NCI-H1105 (cell line): ENCODE measurements at regions not wholly inside any gene's neighbourhood (a gene's known extent, or its start where the extent isn't known, plus 50 kb on each side); places are given as distances from the start of the nearest gene placed in this dataset.

Source experiments
- DNase-seq: peaks from one replicate; lab custom pipeline; 2025; lab: John Stamatoyannopoulos, UW

- DNase-seq: no peak
These were observed 455.3 kb upstream of the USP24 start for GRCh38 chr1:55670331-55671082.

DNA sequence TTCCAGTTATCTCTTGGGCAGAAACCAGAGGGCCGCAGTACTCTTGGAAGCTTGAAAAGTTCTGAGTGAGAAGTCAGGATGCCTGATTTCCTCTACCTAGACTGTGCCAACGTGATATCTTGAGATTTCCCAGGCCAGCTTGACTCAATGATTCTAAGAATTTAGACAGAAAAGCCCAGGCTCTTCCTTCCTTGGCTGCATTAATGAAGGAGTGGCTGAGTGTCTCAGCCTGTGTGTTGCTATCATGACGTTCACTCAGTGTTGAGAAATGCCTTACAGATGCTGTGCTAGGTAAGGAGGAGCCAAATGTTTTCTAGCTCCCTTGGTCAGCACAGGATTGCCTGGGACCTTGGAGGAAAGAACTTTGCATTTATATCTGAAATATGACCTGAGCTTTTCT lies 454.1 kb upstream of the USP24 start:
- DNase-seq: no peak

DNA sequence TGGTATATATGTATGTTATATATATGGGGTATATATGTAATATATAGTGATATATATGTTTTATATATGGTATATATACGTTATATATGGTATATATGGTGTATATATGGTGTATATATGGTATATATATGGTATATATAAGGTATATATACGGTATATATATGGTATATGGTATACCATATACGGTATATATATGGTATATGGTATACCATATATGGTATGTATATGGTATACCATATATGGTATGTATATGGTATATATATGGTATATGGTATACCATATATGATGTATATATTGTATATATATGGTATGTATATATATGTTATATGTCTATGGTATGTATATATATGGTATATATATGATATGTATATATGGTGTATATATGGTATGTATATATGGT lies 447.7 kb upstream of the USP24 start:
- no peak for DNase-seq

DNA sequence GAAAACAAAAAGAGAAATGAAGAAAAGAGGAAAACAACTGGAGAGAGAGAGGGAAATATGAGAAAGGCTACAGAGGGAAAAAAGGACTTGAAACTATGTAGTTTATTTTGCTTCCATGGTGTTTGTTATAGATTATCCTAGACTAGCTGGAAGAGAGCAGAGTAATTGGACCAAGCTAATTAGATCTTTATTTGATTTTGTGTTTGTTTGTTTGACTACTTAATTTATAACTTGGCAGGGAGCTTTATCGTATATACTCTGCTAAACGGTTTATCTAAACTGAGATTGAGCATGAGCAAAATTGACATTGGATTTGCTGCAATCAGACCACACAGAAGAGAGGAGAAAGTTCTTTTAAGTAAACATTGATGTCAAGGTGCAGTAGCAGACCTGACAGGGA lies 443.8 kb upstream of the USP24 start:
- DNase-seq: no peak

DNA sequence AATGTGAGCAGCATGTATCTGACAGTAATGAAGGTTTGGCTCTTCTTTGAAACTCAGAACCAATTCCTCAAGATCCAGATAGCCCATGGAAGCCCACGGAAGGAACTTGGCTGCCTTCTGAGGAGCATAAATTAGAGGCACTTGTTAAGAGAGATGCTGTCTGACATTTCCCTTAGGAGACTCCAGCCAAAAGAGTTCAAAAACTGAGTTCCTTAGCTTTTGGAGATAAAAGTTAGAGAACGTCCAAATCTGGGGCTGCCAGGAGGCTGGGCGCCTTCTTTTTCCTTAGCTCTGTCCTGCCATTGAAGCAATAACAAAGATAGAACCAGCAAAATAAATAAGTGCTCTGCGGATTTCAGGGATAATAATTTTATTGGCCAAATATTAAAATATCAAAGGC lies 439.6 kb upstream of the USP24 start:
- DNase-seq: no peak

- DNase-seq: no peak
These were observed 439.0 kb upstream of the USP24 start for GRCh38 chr1:55654171-55654570.

DNA sequence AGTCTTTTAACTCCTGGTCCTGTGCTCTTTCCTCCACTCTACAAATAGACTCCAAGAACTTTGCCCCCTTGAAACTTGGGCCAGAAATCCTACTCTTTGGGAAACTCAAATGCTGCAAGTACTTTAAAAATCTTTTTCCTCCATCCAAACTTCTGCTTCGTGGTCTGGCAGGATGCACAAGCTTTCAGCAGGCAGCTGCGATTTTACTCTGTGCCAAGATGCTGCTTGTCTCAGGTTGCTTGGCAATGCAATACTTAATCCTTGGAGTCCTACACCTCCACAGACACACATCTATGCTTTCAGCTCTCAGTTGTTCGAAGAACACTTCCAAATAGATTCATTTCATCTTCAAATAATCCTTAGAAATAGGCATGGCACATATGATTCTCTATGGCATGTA lies 435.3 kb upstream of the USP24 start:
- no peak for DNase-seq

- DNase-seq: no peak
These were observed 431.0 kb upstream of the USP24 start for GRCh38 chr1:55646181-55646580.

GRCh38 chr1:55645270-55645669 lies 430.1 kb upstream of the USP24 start:
- DNase-seq: no peak

DNA sequence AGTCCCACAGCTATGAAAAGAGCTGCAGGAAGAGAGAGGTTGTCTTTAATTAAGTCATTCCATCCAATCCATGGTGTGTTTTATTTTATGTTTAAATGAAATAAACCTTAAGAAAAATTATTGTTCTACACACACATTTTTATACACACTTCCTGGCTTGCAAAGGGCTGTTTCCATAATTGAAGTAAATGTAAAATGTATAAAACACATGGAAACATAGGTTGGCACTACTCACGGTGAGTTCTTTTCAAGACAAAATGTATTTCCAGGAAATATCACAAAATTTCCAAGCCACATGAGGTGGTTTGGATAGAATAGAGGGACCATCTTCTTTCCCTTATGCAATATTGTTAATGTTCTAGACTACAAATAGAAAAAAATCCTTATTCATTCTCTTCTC lies 426.8 kb upstream of the USP24 start:
- DNase-seq: no peak

- peak; percentile 47 for DNase-seq
These were observed 425.7 kb upstream of the USP24 start for GRCh38 chr1:55640708-55641473.

- DNase-seq: no peak
These were observed 424.4 kb upstream of the USP24 start for GRCh38 chr1:55639526-55639925.

DNA sequence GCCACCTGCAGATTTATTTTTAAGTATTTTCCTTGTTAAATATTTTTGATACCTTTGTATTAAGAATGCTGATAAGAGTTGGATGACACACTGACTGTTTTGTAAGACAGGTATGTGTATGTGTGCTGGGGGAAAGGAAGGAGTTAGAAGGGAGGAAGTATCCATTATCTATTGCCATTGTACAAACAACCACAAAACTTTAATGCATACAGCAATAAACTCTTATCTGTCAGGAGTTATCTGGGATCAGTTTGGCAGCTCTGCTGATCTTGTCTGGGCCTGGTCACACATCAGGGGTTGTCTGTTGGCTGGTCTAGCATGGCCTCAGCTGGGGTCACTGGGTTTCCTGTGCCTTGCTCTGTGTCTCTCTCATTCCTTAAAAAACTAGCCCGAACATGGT lies 423.9 kb upstream of the USP24 start:
- no peak for DNase-seq

- no peak for DNase-seq
These were observed 421.5 kb upstream of the USP24 start for GRCh38 chr1:55636696-55637095.

DNA sequence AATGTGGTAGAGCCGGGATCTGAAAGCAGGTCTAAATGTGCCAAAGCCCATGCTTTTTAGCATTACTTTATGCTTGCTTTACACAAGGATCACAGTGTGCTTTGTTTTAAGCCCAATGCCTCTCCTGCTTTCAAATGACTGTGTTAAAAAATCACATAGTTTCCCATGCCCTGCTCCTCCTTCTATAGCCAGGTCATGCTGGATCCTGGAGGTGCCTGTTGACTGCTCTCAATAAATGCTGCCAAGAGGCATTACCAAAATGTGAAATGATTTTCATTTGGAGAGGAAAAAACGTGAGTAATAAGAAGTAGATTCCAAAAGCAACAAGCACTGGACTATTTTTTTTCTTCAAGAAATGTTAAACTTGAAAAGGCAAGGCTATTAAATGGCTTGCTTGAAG lies 420.7 kb upstream of the USP24 start:
- DNase-seq: no peak

GRCh38 chr1:55634516-55634915 lies 419.4 kb upstream of the USP24 start:
- no peak for DNase-seq

DNA sequence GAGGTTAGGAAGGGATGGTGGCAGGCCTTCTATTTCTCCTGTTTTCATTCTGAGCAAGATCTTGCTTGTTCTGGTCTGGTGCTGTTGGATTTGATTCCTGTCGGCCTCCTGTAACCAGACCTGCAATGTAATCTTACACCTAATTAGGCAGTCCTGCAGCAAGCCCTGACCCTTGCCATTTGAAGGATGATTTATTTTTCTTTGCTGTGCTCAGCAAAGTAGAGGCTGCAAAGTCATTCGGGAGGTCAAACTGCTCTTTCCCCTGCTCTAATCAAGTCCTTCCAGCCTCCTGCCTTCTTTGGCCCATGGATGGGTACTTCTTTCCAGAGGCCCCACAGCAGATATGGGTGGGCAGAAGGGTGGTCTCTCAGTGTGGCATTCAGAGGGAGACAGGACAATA lies 417.7 kb upstream of the USP24 start:
- no peak for DNase-seq

GRCh38 chr1:55632058-55632457 lies 416.9 kb upstream of the USP24 start:
- DNase-seq: no peak

DNA sequence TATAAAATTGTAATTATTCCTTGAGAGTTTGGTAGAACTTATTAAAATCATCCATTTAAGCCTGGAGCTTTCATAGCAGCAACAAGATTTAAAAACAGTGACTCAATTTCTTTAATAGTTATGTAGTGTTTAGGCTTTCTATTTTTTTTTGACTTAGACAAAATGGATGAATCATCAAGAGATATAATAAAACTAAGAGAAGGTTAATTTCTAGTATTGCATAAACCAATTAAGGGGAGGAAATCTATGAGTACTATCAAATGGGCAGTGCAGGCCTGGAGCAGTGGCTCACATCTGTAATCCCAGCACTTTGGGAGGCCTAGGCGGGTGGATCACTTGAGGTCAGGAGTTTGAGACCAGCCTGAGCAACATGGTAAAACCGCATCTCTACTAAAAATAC lies 416.3 kb upstream of the USP24 start:
- no peak for DNase-seq

- no peak for DNase-seq
These were observed 411.2 kb upstream of the USP24 start for GRCh38 chr1:55626326-55626725.

DNA sequence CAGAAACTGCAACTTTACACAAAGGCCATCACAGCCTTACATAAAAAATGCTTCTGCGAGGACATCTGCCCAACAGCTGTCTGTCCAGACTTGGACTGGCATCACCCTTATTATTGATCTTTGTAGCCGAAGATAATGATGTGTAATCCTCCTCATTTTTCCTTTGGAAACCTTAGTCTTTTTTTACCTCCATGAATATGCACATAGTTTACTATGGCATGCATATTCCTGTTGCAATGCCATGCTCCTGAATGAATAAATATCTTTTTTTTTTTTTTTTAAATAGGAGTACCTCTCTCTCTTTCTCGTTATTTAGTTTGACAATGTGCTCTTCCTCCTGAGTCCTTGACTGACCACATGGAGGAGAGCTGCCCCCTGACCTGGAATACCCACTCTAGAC lies 409.6 kb upstream of the USP24 start:
- no peak for DNase-seq

DNA sequence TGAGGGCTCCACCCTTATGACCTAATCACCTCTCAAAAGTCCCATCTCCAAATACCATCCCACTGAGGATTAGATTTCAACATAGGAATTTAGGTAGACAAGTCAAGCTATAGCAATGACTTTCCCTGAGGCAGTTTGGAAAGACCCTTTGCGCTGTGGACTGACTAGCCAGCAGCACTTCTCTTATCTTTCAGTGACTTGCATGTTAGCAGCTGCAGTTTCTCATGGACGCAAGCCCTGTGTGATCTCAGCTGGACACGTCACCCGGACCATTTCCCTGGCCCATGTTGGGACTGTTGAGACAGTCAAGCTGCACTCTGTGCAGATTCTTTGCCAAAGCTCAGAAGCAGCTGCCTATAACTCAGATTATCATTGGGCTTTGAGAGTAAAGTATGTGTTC lies 408.1 kb upstream of the USP24 start:
- no peak for DNase-seq

DNA sequence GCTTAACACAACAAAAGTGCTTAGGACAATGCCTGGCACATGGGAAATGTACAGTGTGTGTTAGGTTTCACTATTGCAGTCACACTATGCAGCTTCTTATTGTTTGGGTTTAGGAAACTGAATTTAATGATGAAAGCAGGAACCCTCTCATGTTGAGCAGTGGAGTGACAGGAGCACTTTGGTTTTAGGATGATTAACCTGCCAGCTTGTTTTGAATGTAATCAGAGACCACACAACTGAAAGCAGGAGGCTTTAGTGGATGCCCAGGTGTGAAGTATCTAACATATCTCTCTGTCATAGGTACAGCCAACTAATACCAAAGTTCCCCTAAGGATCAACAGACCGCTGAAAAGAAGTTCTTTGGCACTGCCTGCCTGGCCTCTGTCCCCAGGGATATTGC lies 406.9 kb upstream of the USP24 start:
- no peak for DNase-seq

GRCh38 chr1:55618199-55618598 lies 403.0 kb upstream of the USP24 start:
- no peak for DNase-seq
